ENCODE measurements at regions not wholly inside any gene's neighbourhood (a gene's known extent, or its start where the extent isn't known, plus 50 kb on each side); places are given as distances from the start of the nearest gene placed in this dataset.

DNA sequence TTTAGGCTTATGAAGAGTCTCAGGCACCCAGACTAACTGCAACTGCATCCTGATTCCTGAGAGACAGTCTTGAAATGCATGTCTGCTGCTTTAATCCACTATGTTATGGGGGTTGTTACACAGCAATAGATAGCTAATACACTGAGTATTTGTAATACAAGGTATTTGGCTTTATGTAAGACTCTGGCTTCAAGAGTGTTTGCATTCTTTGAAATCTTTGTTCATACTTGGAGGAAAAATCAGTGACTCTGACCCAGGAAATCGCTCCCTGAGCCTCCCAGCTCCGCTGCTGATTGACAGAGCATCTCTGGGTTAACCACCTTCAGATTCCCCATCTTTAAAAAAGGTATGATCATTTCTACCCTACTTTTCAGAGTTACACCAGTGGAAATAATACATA, 133.9 kb downstream of the MTPAP start:
- no peaks in the 10 kb centered on the region for H3K9me3 ChIP-seq (ENCODE audit: low read length)
- H3K4me3 ChIP-seq (ENCODE audit: low read depth, low read length, poor library complexity, severe bottlenecking), result no peak overlapping the region
- no peaks in the 10 kb centered on the region for H3K79me2 ChIP-seq (ENCODE audit: insufficient read depth, low read length)
- H4K20me1 ChIP-seq (ENCODE audit: insufficient read depth, low read length), result no peaks in the 10 kb centered on the region
- H3K9me2 ChIP-seq (ENCODE audit: low read depth, low read length), result no peaks in the 10 kb centered on the region
- H3K4me1 ChIP-seq (ENCODE audit: insufficient read depth, low read length, severe bottlenecking), result no peaks in the 10 kb centered on the region
- no peaks in the 10 kb centered on the region for H3K36me3 ChIP-seq (ENCODE audit: insufficient read depth, low read length)
- H3K9ac ChIP-seq (ENCODE audit: low read length), result no peak overlapping the region
- H3K4me2 ChIP-seq (ENCODE audit: low read length), result no peak overlapping the region
- H2AFZ ChIP-seq (ENCODE audit: low read length), result no peak overlapping the region
- TF ChIP-seq EZH2 (IDR thresholded peaks at IDR 0.05; ENCODE audit: borderline replicate concordance, low read length), result no peak
- TF ChIP-seq, protein P1, sequence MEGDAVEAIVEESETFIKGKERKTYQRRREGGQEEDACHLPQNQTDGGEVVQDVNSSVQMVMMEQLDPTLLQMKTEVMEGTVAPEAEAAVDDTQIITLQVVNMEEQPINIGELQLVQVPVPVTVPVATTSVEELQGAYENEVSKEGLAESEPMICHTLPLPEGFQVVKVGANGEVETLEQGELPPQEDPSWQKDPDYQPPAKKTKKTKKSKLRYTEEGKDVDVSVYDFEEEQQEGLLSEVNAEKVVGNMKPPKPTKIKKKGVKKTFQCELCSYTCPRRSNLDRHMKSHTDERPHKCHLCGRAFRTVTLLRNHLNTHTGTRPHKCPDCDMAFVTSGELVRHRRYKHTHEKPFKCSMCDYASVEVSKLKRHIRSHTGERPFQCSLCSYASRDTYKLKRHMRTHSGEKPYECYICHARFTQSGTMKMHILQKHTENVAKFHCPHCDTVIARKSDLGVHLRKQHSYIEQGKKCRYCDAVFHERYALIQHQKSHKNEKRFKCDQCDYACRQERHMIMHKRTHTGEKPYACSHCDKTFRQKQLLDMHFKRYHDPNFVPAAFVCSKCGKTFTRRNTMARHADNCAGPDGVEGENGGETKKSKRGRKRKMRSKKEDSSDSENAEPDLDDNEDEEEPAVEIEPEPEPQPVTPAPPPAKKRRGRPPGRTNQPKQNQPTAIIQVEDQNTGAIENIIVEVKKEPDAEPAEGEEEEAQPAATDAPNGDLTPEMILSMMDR (IDR thresholded peaks at IDR 0.05; ENCODE audit: low read length), result no peak
- no peaks in the 10 kb centered on the region for H3K27me3 ChIP-seq (ENCODE audit: insufficient read depth, low read length)
- no peaks in the 10 kb centered on the region for H3F3A ChIP-seq (ENCODE audit: insufficient read depth, low read length)
- no peak overlapping the region for H3K27ac ChIP-seq (ENCODE audit: low read depth, low read length, poor library complexity, severe bottlenecking)

DNA sequence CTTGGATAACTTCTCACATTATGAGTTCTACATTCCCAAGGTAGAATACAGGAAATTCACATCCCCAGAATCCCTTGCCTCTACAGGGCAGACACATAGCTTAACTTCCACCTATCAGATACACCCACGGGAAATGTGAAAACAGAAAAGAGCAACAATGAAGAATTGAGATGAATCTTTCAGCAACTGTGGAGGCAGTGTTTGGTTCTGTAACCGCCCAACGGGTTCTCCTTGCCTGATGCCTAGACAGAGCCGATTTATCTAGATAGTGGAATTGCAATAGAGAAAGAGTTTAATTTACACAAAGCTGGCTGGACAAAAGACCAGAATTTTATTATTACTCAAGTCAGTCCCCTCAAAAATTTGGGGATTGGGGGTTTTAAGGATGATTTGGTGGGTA, 138.8 kb downstream of the MTPAP start:
- no peaks in the 10 kb centered on the region for H3F3A ChIP-seq (ENCODE audit: insufficient read depth, low read length)
- H3K9me3 ChIP-seq (ENCODE audit: low read length), result no peaks in the 10 kb centered on the region
- no peak overlapping the region for H3K27ac ChIP-seq (ENCODE audit: low read depth, low read length, poor library complexity, severe bottlenecking)
- H3K4me3 ChIP-seq (ENCODE audit: low read depth, low read length, poor library complexity, severe bottlenecking), result no peak overlapping the region
- H3K79me2 ChIP-seq (ENCODE audit: insufficient read depth, low read length), result no peaks in the 10 kb centered on the region
- H3K9ac ChIP-seq (ENCODE audit: low read length), result no peak overlapping the region
- no peak overlapping the region for H3K4me2 ChIP-seq (ENCODE audit: low read length)
- H4K20me1 ChIP-seq (ENCODE audit: insufficient read depth, low read length), result no peaks in the 10 kb centered on the region
- H3K27me3 ChIP-seq (ENCODE audit: insufficient read depth, low read length), result no peaks in the 10 kb centered on the region
- TF ChIP-seq, protein P1 (IDR thresholded peaks at IDR 0.05; ENCODE audit: low read length), result no peak
- no peak for TF ChIP-seq EZH2 (IDR thresholded peaks at IDR 0.05; ENCODE audit: borderline replicate concordance, low read length)
- no peaks in the 10 kb centered on the region for H3K9me2 ChIP-seq (ENCODE audit: low read depth, low read length)
- no peaks in the 10 kb centered on the region for H3K4me1 ChIP-seq (ENCODE audit: insufficient read depth, low read length, severe bottlenecking)
- H3K36me3 ChIP-seq (ENCODE audit: insufficient read depth, low read length), result no peaks in the 10 kb centered on the region
- H2AFZ ChIP-seq (ENCODE audit: low read length), result no peak overlapping the region

DNA sequence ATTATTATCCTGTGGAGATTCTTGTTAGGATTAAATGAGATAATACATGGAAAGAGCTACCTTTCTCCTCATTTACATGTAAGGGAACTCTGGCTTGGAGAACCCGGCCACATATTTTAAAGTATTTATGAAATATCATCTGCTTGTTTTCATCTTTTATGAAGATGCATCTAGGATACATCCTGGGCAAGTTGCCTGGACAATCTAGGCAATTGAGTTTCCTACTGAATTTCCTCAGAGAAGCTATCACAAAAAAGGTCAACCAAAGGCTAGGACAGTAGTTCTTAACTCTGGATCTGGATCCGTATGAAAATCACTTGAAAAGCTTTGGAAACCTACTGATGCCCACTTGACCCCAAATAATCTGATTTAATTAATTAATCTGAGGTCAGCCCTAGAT, 140.7 kb downstream of the MTPAP start:
- H3K27ac ChIP-seq (ENCODE audit: low read depth, low read length, poor library complexity, severe bottlenecking), result no peak overlapping the region
- H3K27me3 ChIP-seq (ENCODE audit: insufficient read depth, low read length), result no peaks in the 10 kb centered on the region
- no peak overlapping the region for H3K4me3 ChIP-seq (ENCODE audit: low read depth, low read length, poor library complexity, severe bottlenecking)
- H3K79me2 ChIP-seq (ENCODE audit: insufficient read depth, low read length), result no peaks in the 10 kb centered on the region
- no peaks in the 10 kb centered on the region for H3K9me2 ChIP-seq (ENCODE audit: low read depth, low read length)
- no peaks in the 10 kb centered on the region for H4K20me1 ChIP-seq (ENCODE audit: insufficient read depth, low read length)
- 0 out of 2 replicates have a peak, but pooled peaks cover 5% of the 10 kb centered on the region for H3K9me3 ChIP-seq (ENCODE audit: low read length)
- TF ChIP-seq EZH2 (IDR thresholded peaks at IDR 0.05; ENCODE audit: borderline replicate concordance, low read length), result no peak
- TF ChIP-seq, protein P1 (IDR thresholded peaks at IDR 0.05; ENCODE audit: low read length), result no peak
- no peaks in the 10 kb centered on the region for H3K4me1 ChIP-seq (ENCODE audit: insufficient read depth, low read length, severe bottlenecking)
- no peak overlapping the region for H3K4me2 ChIP-seq (ENCODE audit: low read length)
- H3K36me3 ChIP-seq (ENCODE audit: insufficient read depth, low read length), result no peaks in the 10 kb centered on the region
- no peak overlapping the region for H3K9ac ChIP-seq (ENCODE audit: low read length)
- no peaks in the 10 kb centered on the region for H3F3A ChIP-seq (ENCODE audit: insufficient read depth, low read length)
- H2AFZ ChIP-seq (ENCODE audit: low read length), result no peak overlapping the region
